Mesothelial cell of epicardium (in vitro differentiated cells): ENCODE measurements at regions not wholly inside any gene's neighbourhood (a gene's known extent, or its start where the extent isn't known, plus 50 kb on each side); places are given as distances from the start of the nearest gene placed in this dataset.

Experiments used
- DNase-seq, 2 experiments: peaks; one replicate each; pipeline ENCODE4 v3.0.0; 2021; ENCODE audit warnings: low spot score in 2 of 2; ENCODE audit not compliant: unreplicated experiment in 2 of 2
- H3K27ac Mint-ChIP-seq: 2 replicates; pipeline ENCODE4 v1.8.0; 2021; ENCODE audit warnings: mixed read lengths
- H3K27me3 Mint-ChIP-seq: 2 replicates; pipeline ENCODE4 v1.8.0; 2021; ENCODE audit warnings: low read depth, mixed read lengths
- H3K36me3 Mint-ChIP-seq: 2 replicates; pipeline ENCODE4 v1.8.0; 2021; ENCODE audit warnings: mixed read lengths
- H3K4me1 Mint-ChIP-seq: 2 replicates; pipeline ENCODE4 v1.8.0; 2021; ENCODE audit warnings: mixed read lengths
- H3K4me3 Mint-ChIP-seq: 2 replicates; pipeline ENCODE4 v1.8.0; 2021; ENCODE audit warnings: mild to moderate bottlenecking, moderate library complexity, mixed read lengths
- H3K9me3 Mint-ChIP-seq: 2 replicates; pipeline ENCODE4 v1.8.0; 2021; ENCODE audit warnings: mixed read lengths
- CTCF ChIP-seq: fragments of 200-600 bp; sonication (generic); IDR thresholded peaks from one replicate; pipeline ENCODE4 v1.5.0; 2021; ENCODE audit warnings: antibody characterized with exemption; ENCODE audit not compliant: unreplicated experiment

DNA sequence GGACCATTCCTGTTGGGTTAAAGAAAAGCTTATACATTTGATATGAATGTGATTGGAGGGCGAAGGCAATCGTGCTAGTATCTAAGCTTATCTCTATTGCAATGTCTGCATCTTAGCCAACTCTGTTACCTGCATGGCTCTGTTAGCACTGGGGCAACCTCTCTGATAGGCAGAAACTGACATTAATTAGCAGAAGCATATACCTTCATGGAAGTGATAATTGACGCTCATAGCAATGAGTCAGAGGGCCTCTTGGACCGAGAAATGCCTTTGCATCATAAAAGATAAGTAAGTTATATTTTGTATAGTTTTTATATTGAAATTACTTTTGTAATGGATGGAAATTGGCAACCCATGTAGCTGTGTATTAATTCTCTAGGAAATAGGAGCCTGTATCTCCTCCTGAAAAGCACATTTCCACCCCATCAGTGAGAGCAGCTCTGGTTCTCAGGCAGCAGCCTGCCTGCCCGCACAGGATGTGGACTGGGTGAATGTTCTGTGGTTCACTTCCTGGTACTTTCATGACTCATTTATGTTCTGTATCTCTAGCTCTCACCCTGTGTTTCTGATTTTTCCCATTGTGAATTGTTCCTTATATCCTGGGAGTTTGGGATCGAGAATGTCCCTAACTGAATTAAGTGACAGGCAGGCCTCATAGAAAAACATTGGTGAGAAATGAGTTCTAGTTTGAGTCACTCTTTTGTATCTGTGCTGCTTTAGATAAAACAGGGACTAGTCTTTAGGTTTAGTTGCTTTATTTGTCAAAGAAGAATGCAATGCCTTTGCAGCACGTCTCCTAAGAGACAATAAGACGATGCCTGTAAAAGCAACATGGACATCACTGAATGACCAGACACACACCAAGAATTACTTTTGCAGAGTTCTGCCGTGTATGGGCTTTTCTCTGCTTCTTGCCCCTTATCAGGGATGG lies 344.9 kb downstream of the DCDC2C start:
- TF ChIP-seq CTCF: no peak
- H3K4me3 Mint-ChIP-seq: no peak overlapping the region
- H3K27me3 Mint-ChIP-seq: peaks cover 1% of the 10 kb centered on the region
- no peaks in the 10 kb centered on the region for H3K4me1 Mint-ChIP-seq
- DNase-seq: no peak
- H3K36me3 Mint-ChIP-seq: no peaks in the 10 kb centered on the region
- H3K27ac Mint-ChIP-seq: no peak overlapping the region
- H3K9me3 Mint-ChIP-seq: peaks cover 16% of the 10 kb centered on the region

DNA sequence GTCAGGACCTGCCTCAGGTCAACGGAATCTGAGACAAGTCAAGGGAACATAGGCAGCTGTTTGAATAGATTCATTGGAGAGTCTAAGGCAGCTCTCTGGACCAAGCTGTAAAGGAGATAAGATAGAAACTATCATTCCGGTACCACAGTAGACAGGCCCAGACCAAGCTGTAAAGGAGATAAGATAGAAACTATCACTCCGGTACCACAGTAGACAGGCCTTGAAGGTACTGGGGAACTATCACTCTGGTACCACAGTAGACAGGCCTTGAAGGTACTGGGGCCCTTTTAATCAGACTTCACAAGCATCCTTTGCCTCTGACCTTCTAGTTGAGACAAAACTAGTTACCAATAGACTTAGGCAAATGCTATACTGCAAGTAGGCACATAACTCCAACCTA lies 346.1 kb downstream of the DCDC2C start:
- H3K9me3 Mint-ChIP-seq: peaks cover 8% of the 10 kb centered on the region
- H3K36me3 Mint-ChIP-seq: no peaks in the 10 kb centered on the region
- no peak for DNase-seq
- H3K4me3 Mint-ChIP-seq: no peak overlapping the region
- no peak for TF ChIP-seq CTCF
- peaks cover 2% of the 10 kb centered on the region for H3K27me3 Mint-ChIP-seq
- H3K27ac Mint-ChIP-seq: no peak overlapping the region
- no peaks in the 10 kb centered on the region for H3K4me1 Mint-ChIP-seq

DNA sequence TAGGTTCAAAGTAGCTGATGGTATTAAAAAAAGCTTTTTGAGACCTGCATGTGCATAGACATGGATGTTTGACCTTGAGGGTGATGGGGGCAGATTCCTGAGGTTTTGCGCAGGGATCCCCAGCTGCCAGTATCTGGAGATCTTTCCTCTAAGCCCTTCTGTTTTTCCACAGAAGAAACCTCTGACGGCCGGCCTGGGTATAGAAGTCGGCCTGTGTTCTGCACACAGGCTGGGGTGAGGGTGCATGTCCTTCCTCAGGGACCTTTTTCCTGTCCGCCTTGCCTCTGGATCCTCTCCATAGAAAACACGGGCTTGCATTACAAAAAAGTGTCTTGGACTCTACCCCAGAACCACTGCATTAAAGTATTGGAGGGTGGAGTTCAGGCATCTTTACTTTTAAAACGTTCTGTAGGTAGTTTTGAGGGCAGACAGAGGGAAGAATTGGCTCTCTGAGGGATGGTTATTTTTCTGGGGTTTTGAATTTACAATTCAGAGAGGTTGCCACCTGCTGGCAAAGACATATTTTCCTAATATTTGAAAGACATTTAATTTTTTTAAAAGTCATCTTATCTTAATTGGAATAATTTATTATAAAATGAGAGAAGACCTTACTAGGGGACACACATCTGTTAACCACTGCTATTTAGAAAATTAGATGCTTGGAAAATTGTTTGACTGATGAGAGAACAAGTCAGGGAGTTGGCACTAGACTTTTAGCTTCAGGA lies 350.6 kb downstream of the DCDC2C start:
- no peak for DNase-seq
- no peak overlapping the region for H3K4me3 Mint-ChIP-seq
- peaks cover 21% of the 10 kb centered on the region for H3K9me3 Mint-ChIP-seq
- no peak overlapping the region for H3K27ac Mint-ChIP-seq
- peaks cover 2% of the 10 kb centered on the region for H3K27me3 Mint-ChIP-seq
- H3K36me3 Mint-ChIP-seq: no peaks in the 10 kb centered on the region
- H3K4me1 Mint-ChIP-seq: no peaks in the 10 kb centered on the region
- no peak for TF ChIP-seq CTCF

GRCh38 chr2:4066217-4066616 lies 362.8 kb downstream of the DCDC2C start:
- no peak overlapping the region for H3K4me3 Mint-ChIP-seq
- peaks cover 12% of the 10 kb centered on the region for H3K9me3 Mint-ChIP-seq
- no peak for TF ChIP-seq CTCF
- no peaks in the 10 kb centered on the region for H3K4me1 Mint-ChIP-seq
- no peak for DNase-seq
- H3K27ac Mint-ChIP-seq: no peak overlapping the region
- H3K27me3 Mint-ChIP-seq: peaks cover 3% of the 10 kb centered on the region
- H3K36me3 Mint-ChIP-seq: no peaks in the 10 kb centered on the region

DNA sequence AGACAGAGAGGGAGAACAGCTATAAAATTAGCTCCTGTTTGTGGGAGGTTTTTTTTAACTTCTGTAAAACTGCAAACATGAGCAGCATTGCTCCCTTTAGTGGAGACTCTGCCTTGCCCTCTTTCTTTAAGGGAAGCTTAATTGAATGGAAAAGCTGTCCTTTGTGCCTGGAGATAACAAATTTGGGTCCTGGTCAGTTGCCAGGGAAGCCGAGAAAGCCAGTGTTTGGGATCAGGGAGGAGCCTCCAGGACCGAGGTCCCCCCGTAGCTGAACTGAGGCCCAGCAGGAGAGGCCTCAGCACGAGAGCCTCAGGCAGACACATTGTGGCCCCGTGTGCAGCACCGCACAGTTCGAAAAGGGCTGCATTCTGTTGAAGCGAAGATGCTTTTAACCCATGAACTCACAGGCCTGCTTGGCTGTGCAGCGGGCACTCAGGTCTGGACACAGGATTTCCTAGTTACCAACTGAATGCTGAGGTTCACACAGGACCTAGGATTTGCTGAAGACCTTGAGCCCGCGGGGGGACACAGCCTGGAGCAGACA lies 369.7 kb downstream of the DCDC2C start:
- no peaks in the 10 kb centered on the region for H3K36me3 Mint-ChIP-seq
- H3K4me3 Mint-ChIP-seq: no peak overlapping the region
- H3K9me3 Mint-ChIP-seq: peaks cover 3% of the 10 kb centered on the region
- H3K4me1 Mint-ChIP-seq: no peaks in the 10 kb centered on the region
- H3K27me3 Mint-ChIP-seq: no peaks in the 10 kb centered on the region
- no peak for TF ChIP-seq CTCF
- no peak overlapping the region for H3K27ac Mint-ChIP-seq
- DNase-seq: no peak
